ENCODE measurements at regions not wholly inside any gene's neighbourhood (a gene's known extent, or its start where the extent isn't known, plus 50 kb on each side); places are given as distances from the start of the nearest gene placed in this dataset.

- in situ Hi-C loops (cut with MboI), result no loop called here
- no peak overlapping the region for H3K27ac ChIP-seq (ENCODE audit: extremely low read depth, low read depth, low read length)
- no peaks in the 10 kb centered on the region for H3K4me1 ChIP-seq (replicated peaks in 1 of 2; ENCODE audit: control insufficient read depth in 2 of 2, insufficient read depth in 2 of 2, low read length in 2 of 2)
- H3K9ac ChIP-seq (ENCODE audit: insufficient read depth in 1 of 2, low read depth in 2 of 2, low read length in 2 of 2), result peak overlapping the region in 1 of 2 experiments; percentile 35; a peak in 1 of 4 replicates
- no TSS peak for BruUV-seq (replicated peaks)
- CTCF ChIA-PET (ENCODE audit: low intra/inter-chr PET ratio), result no interaction called here
- H3K9me3 ChIP-seq (replicated peaks; ENCODE audit: control insufficient read depth, insufficient read depth, low read depth, low read length), result no peaks in the 10 kb centered on the region
- 0 out of 2 replicates have a peak overlapping the region, but pooled peaks have one; percentile 15 for H3K4me3 ChIP-seq
- intact Hi-C loops (cut with micrococcal nuclease), result loop anchor here (10.0 kb wide), 1 partner anchor 1479 kb away; the partner anchor contains the start of gene CYTIP
- 3% methylated on average over 8 of the region's 14 CpGs for WGBS (ENCODE audit: insufficient coverage, low coverage, missing lambda C conversion rate)
- H3K79me2 ChIP-seq (ENCODE audit: control insufficient read depth, insufficient read depth, low read length), result no peaks in the 10 kb centered on the region
- no peaks in the 10 kb centered on the region for H3K27me3 ChIP-seq (ENCODE audit: control insufficient read depth in 2 of 2, insufficient read depth in 2 of 2, low read length in 2 of 2)
- H4K20me1 ChIP-seq (replicated peaks; ENCODE audit: control insufficient read depth, insufficient read depth, low read length), result no peaks in the 10 kb centered on the region
- DNase-seq (ENCODE audit: extremely low read depth in 1 of 4, low spot score in 3 of 4), result peak in 2 of 4 experiments; percentile 3
- peak overlapping the region; percentile 9 for H3K4me2 ChIP-seq (ENCODE audit: insufficient read depth, low read length)
- H3K36me3 ChIP-seq (ENCODE audit: control insufficient read depth, insufficient read depth, low read length), result no peaks in the 10 kb centered on the region
- TF ChIP-seq MTF1 (CRISPR knock-in tag; IDR thresholded peaks at IDR 0.05; ENCODE audit: borderline replicate concordance) (no peak), ATF1 (CRISPR knock-in tag; IDR thresholded peaks at IDR 0.05) (no peak), ATF1 (tag; IDR thresholded peaks at IDR 0.05) (0 out of 2 replicates have a peak, but pooled peaks have one; percentile 14), YY1 (IDR thresholded peaks at IDR 0.05; ENCODE audit: borderline replicate concordance in 1 of 3, control insufficient read depth in 1 of 3, extremely low read depth in 1 of 3, insufficient read depth in 3 of 3, insufficient read length in 1 of 3, insufficient replicate concordance in 2 of 3, low read depth in 1 of 3, low read length in 2 of 3) (peak in 1 of 3 experiments; percentile 15), ZC3H4 (CRISPR knock-in tag; IDR thresholded peaks at IDR 0.05; ENCODE audit: borderline replicate concordance) (no peak), PBX2 (CRISPR knock-in tag; IDR thresholded peaks at IDR 0.05; ENCODE audit: low read depth) (no peak), PBX2 (tag; conservative IDR thresholded peaks at IDR 0.05; ENCODE audit: low read depth) (0 out of 2 replicates have a peak, but pooled peaks have one; percentile 14), NR2C1 (IDR thresholded peaks at IDR 0.05) (no peak), NR2C1 (tag; IDR thresholded peaks at IDR 0.05) (0 out of 2 replicates have a peak, but pooled peaks have one; percentile 24)
- ATAC-seq, result no peak
- H2AFZ ChIP-seq (ENCODE audit: low read depth, low read length), result peak overlapping the region; percentile 48; the same call in 1 of the 2 replicates
- FAIRE-seq, result no peak
- H3K9me1 ChIP-seq (ENCODE audit: control insufficient read depth, insufficient read depth, low read length), result no peaks in the 10 kb centered on the region
- POLR2A ChIA-PET, result no interaction called here
These were observed 367.0 kb downstream of the NR4A2 start for GRCh38 chr2:155965415-155966063.

Measured in K562 (cell line).